GM12892 (cell line): ENCODE measurements at regions not wholly inside any gene's neighbourhood (a gene's known extent, or its start where the extent isn't known, plus 50 kb on each side); places are given as distances from the start of the nearest gene placed in this dataset.
"Not testable (repeated sequence)": the region's sequence is repeated elsewhere in the genome, so short reads cannot be mapped to it uniquely, and the experiment has no call there.

Experiments used
- DNase-seq: peaks from one replicate; pipeline ENCODE4 v3.0.0; 2011; ENCODE audit not compliant: insufficient read length
- FAIRE-seq: peaks from 2 replicates; lab custom pipeline; 2011; peaks lifted over from hg19 to GRCh38; lab: Jason Lieb, UNC
- POLR2A ChIP-seq: IDR thresholded peaks from 2 replicates; pipeline ENCODE4 v1.6.1; 2011; ENCODE audit warnings: low read depth, low read length, control low read depth
- POLR2AphosphoS5 ChIP-seq: IDR thresholded peaks from 2 replicates; pipeline ENCODE4 v1.6.1; 2011; ENCODE audit warnings: low read depth, low read length, control low read depth
- TAF1 ChIP-seq: IDR thresholded peaks from 2 replicates; pipeline ENCODE4 v1.6.1; 2011; ENCODE audit warnings: low read depth, mild to moderate bottlenecking, control low read depth, low read length, borderline replicate concordance

- FAIRE-seq (no peak), DNase-seq (no peak)
- TF ChIP-seq TAF1 (no peak), POLR2A (no peak), POLR2AphosphoS5 (no peak)
These were observed 70.8 kb upstream of the HSPA9 start for GRCh38 chr5:138645778-138646575.

GRCh38 chr5:138643040-138643791, 68.0 kb upstream of the HSPA9 start:
- FAIRE-seq (no peak), DNase-seq (no peak)
- TF ChIP-seq POLR2A (no peak), TAF1 (no peak), POLR2AphosphoS5 (no peak)

GRCh38 chr5:138641547-138642298, 66.5 kb upstream of the HSPA9 start:
- FAIRE-seq (peak; percentile 48), DNase-seq (peak; percentile 40)
- no peak for TF ChIP-seq POLR2A

GRCh38 chr5:138640646-138641254, 65.5 kb upstream of the HSPA9 start:
- no peak for DNase-seq
- TF ChIP-seq POLR2A (no peak), POLR2AphosphoS5 (no peak), TAF1 (no peak)
- no peak for FAIRE-seq

GRCh38 chr5:138640138-138640537, 64.9 kb upstream of the HSPA9 start:
- DNase-seq (no peak), FAIRE-seq (no peak)

GRCh38 chr5:138639326-138639725, 64.1 kb upstream of the HSPA9 start:
- no peak for TF ChIP-seq TAF1
- no peak for TF ChIP-seq POLR2A
- TF ChIP-seq POLR2AphosphoS5, result no peak
- no peak for FAIRE-seq
- no peak for DNase-seq

More at GRCh38 chr5:138640138-138640537, 64.9 kb upstream of the HSPA9 start:
- TF ChIP-seq POLR2AphosphoS5, result no peak
- TF ChIP-seq POLR2A, result no peak
- no peak for TF ChIP-seq TAF1

- no peak for DNase-seq
- no peak for TF ChIP-seq TAF1
- TF ChIP-seq POLR2A, result no peak
- no peak for TF ChIP-seq POLR2AphosphoS5
- no peak for FAIRE-seq
These were observed 62.1 kb upstream of the HSPA9 start for GRCh38 chr5:138637256-138637655.

GRCh38 chr5:138636398-138636944, 61.3 kb upstream of the HSPA9 start:
- FAIRE-seq, result no peak
- TF ChIP-seq POLR2A (no peak), TAF1 (no peak), POLR2AphosphoS5 (no peak)
- no peak for DNase-seq

GRCh38 chr5:138635708-138636107, 60.5 kb upstream of the HSPA9 start:
- no peak for TF ChIP-seq TAF1
- no peak for TF ChIP-seq POLR2AphosphoS5
- TF ChIP-seq POLR2A, result no peak
- FAIRE-seq, result no peak
- no peak for DNase-seq

GRCh38 chr5:138635265-138635664, 60.1 kb upstream of the HSPA9 start:
- DNase-seq (no peak), FAIRE-seq (no peak)
- TF ChIP-seq POLR2A (no peak), POLR2AphosphoS5 (no peak), TAF1 (no peak)

- not testable (repeated sequence) for FAIRE-seq, DNase-seq
These were observed 59.6 kb upstream of the HSPA9 start for GRCh38 chr5:138634804-138635203.
